Rectal smooth muscle tissue (tissue), 1 donor: ENCODE measurements at regions not wholly inside any gene's neighbourhood (a gene's known extent, or its start where the extent isn't known, plus 50 kb on each side); places are given as distances from the start of the nearest gene placed in this dataset.
"Not testable (repeated sequence)": the region's sequence is repeated elsewhere in the genome, so short reads cannot be mapped to it uniquely, and the experiment has no call there.

Source experiments
- H3K27ac ChIP-seq: one replicate; pipeline ENCODE4 v1.7.0; 2013; ENCODE audit warnings: low read depth, low read length, inconsistent platforms
- H3K27me3 ChIP-seq: one replicate; pipeline ENCODE4 v1.7.0; 2013; ENCODE audit warnings: low read length; ENCODE audit not compliant: control insufficient read depth, insufficient read depth
- H3K36me3 ChIP-seq: one replicate; pipeline ENCODE4 v1.7.0; 2013; ENCODE audit warnings: low read length; ENCODE audit not compliant: control insufficient read depth, insufficient read depth
- H3K4me1 ChIP-seq: one replicate; pipeline ENCODE4 v1.7.0; 2013; ENCODE audit warnings: low read length; ENCODE audit not compliant: control insufficient read depth, insufficient read depth
- H3K4me3 ChIP-seq: one replicate; pipeline ENCODE4 v1.7.0; 2013; ENCODE audit warnings: low read length
- H3K9ac ChIP-seq: one replicate; pipeline ENCODE4 v1.7.0; 2013; ENCODE audit warnings: low read length

DNA sequence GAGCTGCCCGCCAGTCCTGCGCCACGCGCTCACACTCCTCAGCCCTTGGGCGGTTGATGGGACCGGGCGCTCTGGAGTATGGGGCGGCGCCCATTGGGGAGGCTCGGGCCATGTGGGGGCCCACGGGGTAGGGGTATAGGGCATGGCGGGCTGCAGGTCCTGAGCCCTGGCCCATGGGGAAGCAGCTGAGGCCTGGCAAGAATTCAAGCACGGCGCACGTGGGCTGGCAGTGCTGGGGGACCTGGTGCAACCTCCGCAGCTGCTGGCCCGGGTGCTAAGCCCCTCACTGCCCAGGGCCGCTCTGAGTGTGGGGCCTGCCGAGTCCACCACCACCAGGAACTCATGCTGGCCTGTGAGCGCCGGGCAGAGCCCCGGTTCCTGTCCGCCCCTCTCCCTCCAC, 229.6 kb upstream of the ZNF608 start:
- Histone ChIP-seq H3K4me1 (peaks cover 2% of the 10 kb centered on the region), H3K4me3 (no peak overlapping the region), H3K9ac (no peak overlapping the region), H3K36me3 (no peaks in the 10 kb centered on the region), H3K27me3 (no peaks in the 10 kb centered on the region), H3K27ac (no peak overlapping the region)

DNA sequence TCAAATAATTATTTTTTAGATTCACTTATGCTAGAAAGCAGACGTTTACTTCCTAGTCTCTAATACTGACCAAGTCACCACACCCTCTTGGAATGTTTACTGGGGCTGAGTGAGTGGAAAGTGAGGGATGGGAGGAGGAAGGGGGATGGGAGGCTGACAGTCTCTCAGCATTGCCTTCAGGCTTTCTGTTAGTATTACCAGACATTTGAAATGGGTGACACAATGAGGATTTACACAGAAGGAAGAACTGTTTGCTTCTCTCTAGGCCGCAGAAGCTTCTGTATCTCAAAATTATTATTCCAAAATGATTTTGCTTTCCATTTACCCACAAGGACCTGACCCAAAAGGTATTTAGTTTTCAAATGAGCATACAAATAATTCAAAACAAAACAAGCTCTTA, 232.8 kb upstream of the ZNF608 start:
- H3K27ac ChIP-seq, result no peak overlapping the region
- no peak overlapping the region for H3K9ac ChIP-seq
- H3K36me3 ChIP-seq, result no peaks in the 10 kb centered on the region
- peaks cover 2% of the 10 kb centered on the region for H3K4me1 ChIP-seq
- no peak overlapping the region for H3K4me3 ChIP-seq
- H3K27me3 ChIP-seq, result no peaks in the 10 kb centered on the region

DNA sequence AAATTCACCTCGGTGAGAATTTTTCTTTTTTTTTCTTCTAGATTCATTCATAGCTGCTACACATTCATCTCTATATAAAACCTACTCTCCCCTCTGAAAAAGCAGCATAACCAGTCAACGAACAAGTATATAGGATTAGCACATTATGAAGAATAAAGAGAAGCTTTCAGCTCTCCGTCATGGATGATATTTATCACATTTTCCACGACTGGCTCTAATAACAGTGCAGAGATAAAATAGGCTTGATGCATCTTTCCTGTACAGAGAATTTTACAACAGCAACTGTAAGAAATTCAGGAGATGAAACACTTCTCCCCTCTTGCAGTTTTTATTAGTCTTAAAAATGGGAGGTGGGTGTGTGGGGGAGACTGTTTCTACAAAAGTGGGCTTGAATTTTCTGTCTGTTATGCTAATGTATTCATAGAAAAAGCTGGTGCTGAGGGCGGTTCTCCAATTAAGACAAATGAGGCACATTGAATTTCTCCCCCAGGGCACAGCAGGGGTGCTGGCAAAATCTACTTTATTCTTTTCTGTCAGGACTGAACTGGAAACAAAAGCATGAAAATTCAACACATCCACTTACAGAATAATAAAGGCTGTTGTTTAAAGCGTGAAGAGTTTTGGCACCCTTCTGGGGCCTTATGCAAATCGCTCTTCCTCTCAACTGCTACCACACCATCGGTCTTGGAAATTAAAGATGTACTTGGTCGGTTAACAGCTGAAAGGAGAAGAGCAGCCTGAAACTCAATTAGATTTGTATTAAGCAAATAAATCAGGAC, 233.9 kb upstream of the ZNF608 start:
- Histone ChIP-seq H3K4me3 (no peak overlapping the region), H3K27me3 (no peaks in the 10 kb centered on the region), H3K9ac (no peak overlapping the region), H3K36me3 (no peaks in the 10 kb centered on the region), H3K27ac (no peak overlapping the region), H3K4me1 (peaks cover 2% of the 10 kb centered on the region)

DNA sequence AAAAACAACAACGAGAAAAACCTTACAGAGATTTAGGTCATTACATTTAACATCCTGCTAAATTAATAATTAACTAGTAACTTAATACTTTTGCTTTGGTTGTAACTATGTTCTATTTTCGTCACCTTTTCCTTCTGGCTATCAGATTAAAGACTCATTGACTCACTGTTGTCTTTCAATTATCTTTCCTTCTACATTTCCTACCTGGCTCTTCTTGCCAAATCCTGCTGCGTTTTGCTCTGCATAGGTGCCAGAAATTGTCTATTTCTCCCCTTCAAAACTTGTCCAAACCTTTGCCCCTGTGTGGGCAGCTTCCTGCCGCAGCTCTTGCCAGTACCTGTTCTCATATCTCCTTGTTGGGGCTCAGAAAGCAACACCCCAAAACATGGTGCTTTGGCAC, 235.5 kb upstream of the ZNF608 start:
- Histone ChIP-seq H3K4me3 (no peak overlapping the region), H3K27me3 (no peaks in the 10 kb centered on the region), H3K4me1 (peaks cover 2% of the 10 kb centered on the region), H3K9ac (no peak overlapping the region), H3K27ac (no peak overlapping the region), H3K36me3 (no peaks in the 10 kb centered on the region)

DNA sequence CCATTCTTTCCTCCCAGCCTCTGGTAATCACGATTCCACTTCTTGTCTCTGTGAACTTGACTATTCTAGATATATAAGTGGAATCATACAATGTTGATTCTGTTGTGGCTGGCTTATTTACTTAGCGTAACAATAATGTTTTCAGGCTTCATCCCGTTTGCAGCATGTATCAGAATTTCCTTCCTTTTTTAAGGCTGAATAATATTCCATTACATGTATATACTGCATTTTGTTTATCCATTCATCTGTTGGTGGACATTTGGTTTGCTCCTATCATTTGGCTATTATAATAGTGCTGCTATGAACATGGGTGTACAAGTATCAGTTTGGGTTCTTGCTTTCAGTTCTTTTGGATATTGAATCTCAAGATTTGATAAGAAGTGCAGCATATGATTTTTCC, 239.7 kb upstream of the ZNF608 start:
- no peaks in the 10 kb centered on the region for H3K4me1 ChIP-seq
- H3K36me3 ChIP-seq, result no peaks in the 10 kb centered on the region
- H3K27me3 ChIP-seq, result no peaks in the 10 kb centered on the region
- no peak overlapping the region for H3K4me3 ChIP-seq
- H3K27ac ChIP-seq, result no peak overlapping the region
- H3K9ac ChIP-seq, result no peak overlapping the region

DNA sequence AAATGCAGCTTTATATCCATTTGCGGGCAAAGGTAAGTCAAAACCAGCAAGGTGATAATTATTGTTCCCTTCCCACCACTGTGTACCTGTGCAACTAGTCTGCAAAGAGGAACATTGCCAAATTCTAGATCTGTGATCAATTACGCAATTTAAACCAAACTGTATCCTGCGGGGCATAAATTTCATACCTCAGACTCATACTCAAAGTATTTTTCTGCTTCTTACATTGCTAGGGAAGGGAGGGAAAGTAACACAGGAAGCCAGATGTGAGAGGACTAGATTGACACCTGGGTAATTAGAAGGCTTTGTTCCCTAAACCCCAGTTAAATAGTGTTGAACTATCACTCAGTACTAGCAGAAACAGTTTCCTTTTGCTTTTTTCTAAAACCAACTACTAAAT, 240.2 kb upstream of the ZNF608 start:
- H3K36me3 ChIP-seq, result no peaks in the 10 kb centered on the region
- no peaks in the 10 kb centered on the region for H3K27me3 ChIP-seq
- no peak overlapping the region for H3K9ac ChIP-seq
- no peak overlapping the region for H3K4me3 ChIP-seq
- H3K4me1 ChIP-seq, result no peaks in the 10 kb centered on the region
- no peak overlapping the region for H3K27ac ChIP-seq

DNA sequence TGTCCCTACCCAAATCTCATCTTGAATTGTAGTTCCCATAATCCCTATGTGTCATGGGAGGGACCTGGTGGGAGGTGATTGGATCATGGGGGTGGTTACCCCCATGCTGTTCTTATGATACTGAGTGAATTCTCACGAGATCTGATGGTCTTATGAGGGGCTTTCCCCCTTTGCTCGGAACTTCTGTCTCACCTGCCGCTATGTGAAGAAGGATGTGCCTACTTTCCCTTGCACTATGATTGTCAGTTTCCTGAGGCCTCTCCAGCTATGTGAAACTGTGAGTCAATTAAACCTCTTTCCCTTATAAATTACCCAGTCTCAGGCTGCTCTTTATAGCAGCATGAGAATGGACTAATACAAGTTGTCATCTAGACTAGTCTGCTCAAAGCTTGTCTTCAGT, 241.3 kb upstream of the ZNF608 start:
- not testable (repeated sequence) for H3K4me3 ChIP-seq, H3K27ac ChIP-seq, H3K4me1 ChIP-seq, H3K27me3 ChIP-seq, H3K9ac ChIP-seq, H3K36me3 ChIP-seq

DNA sequence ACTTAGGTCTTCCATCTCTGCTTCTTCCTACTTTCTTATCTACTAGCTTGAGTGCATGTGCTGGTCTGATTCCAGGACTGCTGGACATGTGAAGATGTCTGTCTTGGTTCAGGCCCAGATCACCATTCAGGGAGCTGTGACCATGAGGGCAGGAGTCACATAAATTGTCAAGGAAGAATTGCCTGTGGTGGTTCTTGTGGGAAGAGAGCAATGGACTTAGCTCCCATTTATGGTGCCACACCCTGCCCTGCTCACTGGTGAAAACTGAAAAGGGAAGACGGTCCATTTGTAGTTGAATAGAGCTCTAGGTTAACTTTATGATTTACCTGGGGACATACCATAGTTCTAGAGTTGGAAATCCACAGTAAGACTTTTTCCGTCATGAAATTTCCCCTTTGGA, 244.3 kb upstream of the ZNF608 start:
- Histone ChIP-seq H3K36me3 (no peaks in the 10 kb centered on the region), H3K27ac (no peak overlapping the region), H3K27me3 (no peaks in the 10 kb centered on the region), H3K4me3 (no peak overlapping the region), H3K4me1 (no peaks in the 10 kb centered on the region), H3K9ac (no peak overlapping the region)

DNA sequence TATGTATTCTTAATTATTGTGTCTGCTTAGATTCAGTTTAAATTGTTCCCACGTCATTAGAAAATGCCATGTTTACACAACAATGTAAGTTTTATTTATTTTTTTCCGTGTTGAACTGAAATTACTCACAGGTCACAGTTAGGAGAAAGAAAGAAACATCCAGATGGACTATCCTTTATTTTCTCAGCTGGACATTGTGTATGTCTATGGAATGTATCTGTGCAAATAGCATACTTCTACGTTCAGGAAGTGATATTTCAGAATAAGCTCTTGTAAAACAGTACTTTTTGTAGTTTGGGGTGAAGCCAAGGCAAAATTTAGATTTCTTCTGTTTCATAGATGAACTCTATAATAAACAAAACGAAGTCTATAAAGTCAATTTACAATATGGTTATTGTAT, 249.0 kb upstream of the ZNF608 start:
- H3K9ac ChIP-seq, result no peak overlapping the region

DNA sequence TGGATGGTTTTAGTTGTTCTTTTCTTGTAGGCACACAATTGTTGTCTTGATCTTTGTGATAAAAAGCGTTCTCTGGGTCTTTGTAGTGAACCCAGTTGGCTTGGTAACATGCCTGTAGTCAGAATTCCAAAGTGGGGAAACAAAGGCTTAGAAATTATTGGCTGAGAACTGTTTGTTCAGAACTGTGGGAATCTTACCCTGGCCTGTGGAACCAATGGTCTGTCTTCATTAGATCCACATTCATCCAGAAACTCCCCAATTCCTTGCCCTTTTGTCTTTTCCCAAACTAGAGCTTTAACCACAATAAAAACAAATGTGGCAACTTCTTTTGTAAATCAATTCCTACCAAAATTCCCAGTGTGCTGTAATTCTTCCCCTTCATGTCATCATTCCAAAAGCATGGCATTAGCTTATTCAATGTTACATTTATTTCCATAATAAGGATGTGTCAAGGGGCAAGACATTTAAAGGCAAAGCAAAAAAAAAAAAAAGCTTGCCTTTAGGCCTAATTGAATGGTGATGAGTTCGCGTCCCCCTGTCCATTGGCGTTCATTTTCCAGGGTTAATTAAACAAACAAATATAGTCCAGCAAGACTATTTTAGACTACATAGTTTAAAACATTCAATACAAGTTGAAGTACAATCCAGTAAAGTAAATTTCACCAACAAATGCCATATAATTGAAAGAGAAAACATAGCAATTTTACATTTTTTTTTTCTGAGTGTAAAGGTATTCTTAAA, 249.8 kb upstream of the ZNF608 start:
- Histone ChIP-seq H3K27ac (no peak overlapping the region), H3K36me3 (no peaks in the 10 kb centered on the region), H3K4me3 (no peak overlapping the region), H3K9ac (no peak overlapping the region), H3K4me1 (no peaks in the 10 kb centered on the region), H3K27me3 (no peaks in the 10 kb centered on the region)

More for the DNA sequence above, 249.0 kb upstream of the ZNF608 start:
- no peak overlapping the region for H3K27ac ChIP-seq
- no peak overlapping the region for H3K4me3 ChIP-seq
- no peaks in the 10 kb centered on the region for H3K27me3 ChIP-seq
- no peaks in the 10 kb centered on the region for H3K36me3 ChIP-seq
- H3K4me1 ChIP-seq, result no peaks in the 10 kb centered on the region

DNA sequence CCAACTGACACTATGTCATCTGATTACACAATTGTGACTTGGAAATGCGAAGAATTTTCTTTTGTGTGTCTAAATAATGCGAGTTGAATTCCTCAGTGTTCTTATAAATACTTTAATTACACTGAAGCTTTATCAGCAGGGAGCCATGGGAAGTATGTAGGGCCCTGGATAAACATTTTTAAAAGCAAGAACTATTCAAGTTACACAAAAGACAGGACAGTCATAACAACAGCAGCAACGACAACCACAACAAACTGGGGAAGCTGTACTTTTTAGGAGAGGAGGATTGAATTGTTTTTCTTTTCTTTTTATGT, 250.3 kb upstream of the ZNF608 start:
- no peak overlapping the region for H3K9ac ChIP-seq
- H3K27me3 ChIP-seq, result no peaks in the 10 kb centered on the region
- H3K4me1 ChIP-seq, result no peaks in the 10 kb centered on the region
- no peak overlapping the region for H3K27ac ChIP-seq
- H3K4me3 ChIP-seq, result no peak overlapping the region
- H3K36me3 ChIP-seq, result no peaks in the 10 kb centered on the region

DNA sequence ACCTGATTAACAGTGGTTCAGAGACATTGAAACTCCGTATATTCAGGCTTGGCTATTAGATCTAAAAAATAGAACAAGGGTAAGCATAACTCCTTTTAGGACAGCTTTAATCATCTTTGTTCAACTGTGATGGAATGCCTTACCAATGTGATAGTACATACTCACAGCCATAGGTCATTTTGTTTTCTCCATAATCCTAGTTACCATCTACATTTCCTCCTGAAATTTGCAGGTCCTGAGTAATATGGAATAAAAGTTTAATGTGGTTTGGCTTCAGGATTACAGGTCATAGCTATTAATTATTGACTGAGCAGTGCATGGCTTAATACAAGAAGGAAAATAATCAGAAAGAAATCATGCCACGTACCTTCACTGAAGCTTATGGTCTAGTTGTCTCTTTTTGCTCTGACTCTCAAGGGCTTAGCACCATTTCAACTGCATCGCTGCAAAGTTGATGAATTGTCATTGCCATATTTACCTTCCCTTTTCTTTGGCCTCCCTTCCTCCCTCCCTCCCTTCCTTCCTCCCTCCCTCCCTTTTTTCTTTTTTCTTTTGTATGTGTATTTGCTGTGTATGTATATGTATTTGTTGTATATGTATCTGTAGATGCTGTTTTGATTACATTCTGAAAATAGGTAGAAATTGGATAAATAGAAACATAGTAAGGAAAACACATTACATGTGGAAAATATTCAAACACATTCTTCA, 250.9 kb upstream of the ZNF608 start:
- Histone ChIP-seq H3K27me3 (no peaks in the 10 kb centered on the region), H3K9ac (no peak overlapping the region), H3K27ac (no peak overlapping the region)

More for the DNA sequence above, 250.9 kb upstream of the ZNF608 start:
- Histone ChIP-seq H3K4me3 (no peak overlapping the region), H3K4me1 (no peaks in the 10 kb centered on the region), H3K36me3 (no peaks in the 10 kb centered on the region)
